Keratinocyte (primary cell): ENCODE measurements at regions not wholly inside any gene's neighbourhood (a gene's known extent, or its start where the extent isn't known, plus 50 kb on each side); places are given as distances from the start of the nearest gene placed in this dataset.

Experiments used
- DNase-seq: peaks from one replicate; pipeline ENCODE4 v3.0.0-alpha.2; 2011; ENCODE audit warnings: low read depth, missing footprints, low spot score
- FAIRE-seq: peaks from 2 replicates; lab custom pipeline; 2011; peaks lifted over from hg19 to GRCh38; lab: Jason Lieb, UNC
- H2AFZ ChIP-seq: 2 replicates; pipeline ENCODE4 v1.6.0; 2012; ENCODE audit warnings: low read length, control low read depth, inconsistent platforms; ENCODE audit not compliant: control insufficient read depth
- H3K27ac ChIP-seq: 2 replicates; pipeline ENCODE4 v1.5.1; 2011; ENCODE audit warnings: low read length; ENCODE audit not compliant: control insufficient read depth, insufficient read depth
- H3K27me3 ChIP-seq: 3 replicates; pipeline ENCODE4 v1.6.0; 2011; ENCODE audit warnings: low read length; ENCODE audit not compliant: control insufficient read depth, insufficient read depth; ENCODE audit errors: extremely low read depth
- H3K36me3 ChIP-seq, 2 experiments: 2 replicates in 1 of 2; 3 replicates in 1 of 2; pipeline ENCODE4 v1.5.1; 2011; ENCODE audit warnings: low read length in 2 of 2, mild to moderate bottlenecking in 1 of 2; ENCODE audit not compliant: control insufficient read depth in 2 of 2, insufficient read depth in 2 of 2; ENCODE audit errors: extremely low read depth in 1 of 2
- H3K4me1 ChIP-seq: 3 replicates; pipeline ENCODE4 v1.5.1; 2011; ENCODE audit warnings: low read length; ENCODE audit not compliant: control insufficient read depth, insufficient read depth; ENCODE audit errors: extremely low read depth
- H3K4me2 ChIP-seq: 3 replicates; pipeline ENCODE4 v1.6.0; 2011; ENCODE audit warnings: low read depth, low read length; ENCODE audit not compliant: control insufficient read depth, insufficient read depth; ENCODE audit errors: extremely low read depth
- H3K4me3 ChIP-seq, 3 experiments: fragments of 200-600 bp in 1 of 3; sonication (generic) in 1 of 3; 2 replicates in 2 of 3; 3 replicates in 1 of 3; pipeline ENCODE4 v1.5.1; 2011 to 2016; ENCODE audit warnings: low read length in 3 of 3, mild to moderate bottlenecking in 3 of 3, control low read depth in 2 of 3, inconsistent platforms in 1 of 3, low read depth in 1 of 3, mixed read lengths in 1 of 3, mixed run types in 1 of 3, moderate library complexity in 1 of 3; ENCODE audit not compliant: control insufficient read depth in 2 of 3, insufficient read depth in 2 of 3; ENCODE audit errors: extremely low read depth in 1 of 3
- H3K79me2 ChIP-seq: 2 replicates; pipeline ENCODE4 v1.6.0; 2012; ENCODE audit warnings: low read length; ENCODE audit not compliant: control insufficient read depth, insufficient read depth
- H3K9ac ChIP-seq: 3 replicates; pipeline ENCODE4 v1.6.0; 2011; ENCODE audit warnings: low read length; ENCODE audit not compliant: control insufficient read depth, insufficient read depth; ENCODE audit errors: extremely low read depth
- H3K9me1 ChIP-seq: 3 replicates; pipeline ENCODE4 v1.6.0; 2011; ENCODE audit warnings: low read length; ENCODE audit not compliant: control insufficient read depth, insufficient read depth; ENCODE audit errors: extremely low read depth
- H3K9me3 ChIP-seq: 2 replicates; pipeline ENCODE4 v1.5.1; 2012; ENCODE audit warnings: low read depth, low read length; ENCODE audit not compliant: control insufficient read depth
- H4K20me1 ChIP-seq: 3 replicates; pipeline ENCODE4 v1.6.0; 2011; ENCODE audit warnings: low read length; ENCODE audit not compliant: control insufficient read depth, insufficient read depth; ENCODE audit errors: extremely low read depth
- EZH2 ChIP-seq: IDR thresholded peaks from one replicate; pipeline ENCODE4 v1.6.1; 2012; ENCODE audit warnings: inconsistent platforms, mild to moderate bottlenecking, low read length, moderate library complexity
- dilution Hi-C: fragments of 300-500 bp; cut with MboI; formaldehyde crosslinking; loops from one replicate; pipeline ENCODE4 v1.7.0; 2020; ENCODE audit warnings: low sequenced_read_pairs; ENCODE audit not compliant: extremely low pct_ligation_motif_present
- TF ChIP-seq, protein P1 (sequence below), 3 experiments: IDR thresholded peaks in 1 of 3; conservative IDR thresholded peaks in 1 of 3; optimal IDR thresholded peaks in 1 of 3; 2 replicates in 2 of 3; 3 replicates in 1 of 3; pipeline versions ENCODE3 to v1.5.1; 2011; ENCODE audit warnings: low read length in 3 of 3, mild to moderate bottlenecking in 3 of 3, moderate library complexity in 2 of 3, control low read depth in 1 of 3, inconsistent platforms in 1 of 3; ENCODE audit not compliant: insufficient read depth in 2 of 3; ENCODE audit errors: extremely low read depth in 1 of 3

DNA sequence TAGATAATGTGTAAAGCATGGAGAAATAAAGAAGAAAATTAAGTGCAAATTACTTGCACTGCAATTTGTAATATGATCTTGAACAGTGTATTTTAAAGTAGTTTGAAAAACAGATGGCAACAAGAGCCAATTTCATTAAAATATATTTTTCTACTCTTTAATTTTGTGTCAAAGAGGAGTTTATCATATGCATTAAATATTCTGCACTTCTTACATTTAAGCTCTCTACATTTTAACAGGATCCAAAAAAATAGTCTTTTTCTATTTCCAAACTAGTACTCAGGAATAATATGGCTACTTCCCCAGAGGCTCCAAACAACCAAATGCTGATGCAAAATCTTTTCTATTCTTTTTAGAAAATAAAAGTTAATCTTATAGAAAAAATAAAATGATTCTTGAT lies 1221.5 kb downstream of the FSCB start:
- Histone ChIP-seq H3K4me3 (no peak overlapping the region), H4K20me1 (no peaks in the 10 kb centered on the region), H3K4me2 (no peak overlapping the region), H3K79me2 (no peaks in the 10 kb centered on the region), H3K27me3 (no peaks in the 10 kb centered on the region), H3K9ac (no peak overlapping the region), H3K9me3 (peaks cover 1% of the 10 kb centered on the region), H3K27ac (no peak overlapping the region), H3K4me1 (no peaks in the 10 kb centered on the region), H3K9me1 (no peaks in the 10 kb centered on the region), H2AFZ (no peak overlapping the region), H3K36me3 (no peaks in the 10 kb centered on the region)
- TF ChIP-seq, protein P1, sequence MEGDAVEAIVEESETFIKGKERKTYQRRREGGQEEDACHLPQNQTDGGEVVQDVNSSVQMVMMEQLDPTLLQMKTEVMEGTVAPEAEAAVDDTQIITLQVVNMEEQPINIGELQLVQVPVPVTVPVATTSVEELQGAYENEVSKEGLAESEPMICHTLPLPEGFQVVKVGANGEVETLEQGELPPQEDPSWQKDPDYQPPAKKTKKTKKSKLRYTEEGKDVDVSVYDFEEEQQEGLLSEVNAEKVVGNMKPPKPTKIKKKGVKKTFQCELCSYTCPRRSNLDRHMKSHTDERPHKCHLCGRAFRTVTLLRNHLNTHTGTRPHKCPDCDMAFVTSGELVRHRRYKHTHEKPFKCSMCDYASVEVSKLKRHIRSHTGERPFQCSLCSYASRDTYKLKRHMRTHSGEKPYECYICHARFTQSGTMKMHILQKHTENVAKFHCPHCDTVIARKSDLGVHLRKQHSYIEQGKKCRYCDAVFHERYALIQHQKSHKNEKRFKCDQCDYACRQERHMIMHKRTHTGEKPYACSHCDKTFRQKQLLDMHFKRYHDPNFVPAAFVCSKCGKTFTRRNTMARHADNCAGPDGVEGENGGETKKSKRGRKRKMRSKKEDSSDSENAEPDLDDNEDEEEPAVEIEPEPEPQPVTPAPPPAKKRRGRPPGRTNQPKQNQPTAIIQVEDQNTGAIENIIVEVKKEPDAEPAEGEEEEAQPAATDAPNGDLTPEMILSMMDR (optimal IDR thresholded peaks at IDR 0.05 in 1 of 3, IDR thresholded peaks at IDR 0.05 in 1 of 3, conservative IDR thresholded peaks at IDR 0.05 in 1 of 3; ENCODE audit: extremely low read depth in 1 of 3, insufficient read depth in 2 of 3, low read length in 3 of 3), result no peak
- TF ChIP-seq EZH2, result no peak
- FAIRE-seq, result no peak
- no peak for DNase-seq
- dilution Hi-C loops, result no loop called here

DNA sequence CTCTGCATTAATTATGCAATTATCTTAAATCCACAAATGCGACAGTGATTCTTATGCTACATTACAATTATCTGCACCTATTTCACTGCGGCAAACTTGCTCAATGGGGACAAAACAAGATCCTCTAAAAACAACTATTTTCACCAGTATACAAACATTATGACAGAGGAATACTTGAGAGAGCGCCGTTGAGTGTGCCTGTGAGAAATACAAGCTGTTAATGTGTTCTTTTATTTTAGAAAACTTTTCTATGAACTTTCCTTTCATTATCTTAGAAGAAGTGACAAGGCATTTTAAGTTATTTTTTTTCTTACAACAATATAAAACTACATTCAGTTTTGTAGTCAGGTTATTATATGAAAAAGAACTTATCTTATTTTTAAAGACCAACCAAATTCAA lies 1247.0 kb downstream of the FSCB start:
- Histone ChIP-seq H3K9me3 (no peaks in the 10 kb centered on the region), H3K4me2 (no peak overlapping the region), H2AFZ (no peak overlapping the region), H3K4me3 (no peak overlapping the region), H3K4me1 (no peaks in the 10 kb centered on the region), H3K27ac (no peak overlapping the region), H3K79me2 (no peaks in the 10 kb centered on the region), H3K27me3 (no peaks in the 10 kb centered on the region), H3K9me1 (no peaks in the 10 kb centered on the region), H4K20me1 (no peaks in the 10 kb centered on the region), H3K36me3 (no peaks in the 10 kb centered on the region), H3K9ac (no peak overlapping the region)
- FAIRE-seq (no peak), DNase-seq (no peak)
- no peak for TF ChIP-seq EZH2
- TF ChIP-seq, protein P1 (optimal IDR thresholded peaks at IDR 0.05 in 1 of 3, IDR thresholded peaks at IDR 0.05 in 1 of 3, conservative IDR thresholded peaks at IDR 0.05 in 1 of 3; ENCODE audit: extremely low read depth in 1 of 3, insufficient read depth in 2 of 3, low read length in 3 of 3), result no peak
- dilution Hi-C loops, result no loop called here
